ENCODE measurements at regions not wholly inside any gene's neighbourhood (a gene's known extent, or its start where the extent isn't known, plus 50 kb on each side); places are given as distances from the start of the nearest gene placed in this dataset.

- TF ChIP-seq POLR2AphosphoS5 (IDR thresholded peaks at IDR 0.05; ENCODE audit: low read depth, low read length), result no peak
- no peak for TF ChIP-seq SIN3A (IDR thresholded peaks at IDR 0.05; ENCODE audit: borderline replicate concordance, insufficient read depth, low read length)
- TF ChIP-seq, protein P1, sequence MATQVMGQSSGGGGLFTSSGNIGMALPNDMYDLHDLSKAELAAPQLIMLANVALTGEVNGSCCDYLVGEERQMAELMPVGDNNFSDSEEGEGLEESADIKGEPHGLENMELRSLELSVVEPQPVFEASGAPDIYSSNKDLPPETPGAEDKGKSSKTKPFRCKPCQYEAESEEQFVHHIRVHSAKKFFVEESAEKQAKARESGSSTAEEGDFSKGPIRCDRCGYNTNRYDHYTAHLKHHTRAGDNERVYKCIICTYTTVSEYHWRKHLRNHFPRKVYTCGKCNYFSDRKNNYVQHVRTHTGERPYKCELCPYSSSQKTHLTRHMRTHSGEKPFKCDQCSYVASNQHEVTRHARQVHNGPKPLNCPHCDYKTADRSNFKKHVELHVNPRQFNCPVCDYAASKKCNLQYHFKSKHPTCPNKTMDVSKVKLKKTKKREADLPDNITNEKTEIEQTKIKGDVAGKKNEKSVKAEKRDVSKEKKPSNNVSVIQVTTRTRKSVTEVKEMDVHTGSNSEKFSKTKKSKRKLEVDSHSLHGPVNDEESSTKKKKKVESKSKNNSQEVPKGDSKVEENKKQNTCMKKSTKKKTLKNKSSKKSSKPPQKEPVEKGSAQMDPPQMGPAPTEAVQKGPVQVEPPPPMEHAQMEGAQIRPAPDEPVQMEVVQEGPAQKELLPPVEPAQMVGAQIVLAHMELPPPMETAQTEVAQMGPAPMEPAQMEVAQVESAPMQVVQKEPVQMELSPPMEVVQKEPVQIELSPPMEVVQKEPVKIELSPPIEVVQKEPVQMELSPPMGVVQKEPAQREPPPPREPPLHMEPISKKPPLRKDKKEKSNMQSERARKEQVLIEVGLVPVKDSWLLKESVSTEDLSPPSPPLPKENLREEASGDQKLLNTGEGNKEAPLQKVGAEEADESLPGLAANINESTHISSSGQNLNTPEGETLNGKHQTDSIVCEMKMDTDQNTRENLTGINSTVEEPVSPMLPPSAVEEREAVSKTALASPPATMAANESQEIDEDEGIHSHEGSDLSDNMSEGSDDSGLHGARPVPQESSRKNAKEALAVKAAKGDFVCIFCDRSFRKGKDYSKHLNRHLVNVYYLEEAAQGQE (IDR thresholded peaks at IDR 0.05; ENCODE audit: insufficient read depth in 1 of 2, low read depth in 2 of 2, low read length in 2 of 2), result no peak
- TF ChIP-seq TAF1 (IDR thresholded peaks at IDR 0.05; ENCODE audit: borderline replicate concordance, insufficient read depth, low read length), result no peak
- TF ChIP-seq FOXP2 (optimal IDR thresholded peaks at IDR 0.05; ENCODE audit: borderline replicate concordance, extremely low read depth, extremely low read length, insufficient read depth), result no peak
Measured at GRCh38 chr15:93298901-93299300, 209.9 kb upstream of the RGMA start.

Measured in PFSK-1 (cell line).